ENCODE measurements at regions not wholly inside any gene's neighbourhood (a gene's known extent, or its start where the extent isn't known, plus 50 kb on each side); places are given as distances from the start of the nearest gene placed in this dataset.
"Not testable (repeated sequence)": the region's sequence is repeated elsewhere in the genome, so short reads cannot be mapped to it uniquely, and the experiment has no call there.

GRCh38 chr4:132557660-132558059 is 591.4 kb upstream of the PCDH10 start:
- no peak for DNase-seq

DNA sequence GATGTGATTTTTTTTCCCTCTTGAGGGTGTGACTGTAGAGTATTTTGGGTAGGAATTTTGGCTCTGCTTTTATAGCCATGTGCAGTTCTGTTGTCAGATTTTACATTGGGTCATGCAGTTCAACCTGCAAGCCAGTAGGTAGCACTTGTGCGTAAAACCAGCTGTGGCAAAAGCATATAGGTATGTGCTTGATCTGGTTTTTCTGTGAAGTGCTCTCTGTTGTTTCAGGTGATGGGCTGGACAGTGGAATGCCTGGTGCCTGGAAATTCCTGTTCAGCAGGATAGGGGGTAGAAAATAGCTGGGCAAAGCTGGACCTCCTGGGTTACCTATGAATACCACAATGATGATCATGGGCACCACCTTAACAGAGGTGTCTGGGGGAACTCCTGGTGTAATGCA is 584.2 kb upstream of the PCDH10 start:
- DNase-seq, result no peak

GRCh38 chr4:132565542-132565941 is 583.6 kb upstream of the PCDH10 start:
- DNase-seq, result no peak

- DNase-seq, result no peak
Observed at GRCh38 chr4:132572210-132572609, 576.9 kb upstream of the PCDH10 start.

DNA sequence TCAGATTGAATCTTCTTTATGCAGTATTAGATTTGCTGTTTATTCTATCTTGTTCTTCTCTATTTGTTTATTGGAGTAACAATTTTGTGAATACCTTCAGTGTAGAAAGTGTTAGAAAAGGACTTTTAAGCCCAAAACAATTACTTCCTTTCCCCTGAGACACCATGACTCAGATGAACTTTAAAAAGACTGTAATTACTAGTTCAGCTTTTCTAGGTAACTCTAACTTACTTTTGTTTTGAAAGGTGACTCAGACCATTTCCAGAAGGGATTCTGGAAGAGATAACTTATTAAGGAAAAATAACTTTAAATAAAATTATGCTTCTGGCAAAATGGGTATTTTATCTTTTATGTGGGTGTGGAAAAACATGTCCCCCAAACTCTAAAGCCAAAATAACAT is 561.5 kb upstream of the PCDH10 start:
- no peak for DNase-seq

DNA sequence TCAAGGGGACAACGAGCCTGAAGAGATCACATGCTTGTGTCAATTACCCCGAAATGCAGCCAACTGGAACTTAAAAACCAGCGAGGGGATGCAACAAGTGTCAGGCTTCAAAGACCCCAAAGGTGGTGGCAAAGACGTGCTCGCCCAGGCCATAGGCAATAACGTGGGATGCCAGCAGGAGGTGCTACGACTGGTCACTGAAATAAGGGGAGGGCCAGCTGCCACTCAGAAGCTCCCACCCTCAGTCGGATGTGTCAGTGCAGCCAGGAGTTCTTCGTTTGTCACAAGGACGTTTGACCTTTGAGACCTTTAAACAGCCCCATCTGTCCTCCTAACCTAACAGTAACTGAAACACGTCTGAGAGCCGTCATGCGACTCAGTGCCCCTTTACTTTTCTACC is 556.8 kb upstream of the PCDH10 start:
- DNase-seq, result no peak

DNA sequence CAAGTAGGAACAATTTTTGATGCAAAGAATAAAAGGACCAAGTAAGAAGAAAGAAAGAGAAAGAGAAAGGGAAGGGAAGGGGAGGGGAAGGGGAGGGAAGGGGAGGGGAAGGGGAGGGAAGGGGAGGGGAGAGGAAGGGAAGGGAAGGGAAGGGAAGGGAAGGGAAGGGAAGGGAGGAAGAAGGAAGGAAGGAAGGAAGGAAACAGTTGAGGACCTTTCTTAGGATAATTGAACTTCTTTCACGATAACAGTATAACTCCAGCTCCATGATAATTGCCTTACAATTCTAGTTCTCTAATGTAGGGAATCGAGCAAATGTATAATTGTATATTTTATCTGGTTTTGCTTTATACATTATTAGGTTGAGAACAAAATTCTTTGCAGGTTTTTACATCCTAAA is 556.2 kb upstream of the PCDH10 start:
- DNase-seq, result no peak

GRCh38 chr4:132593717-132594400 is 555.2 kb upstream of the PCDH10 start:
- no peak for DNase-seq

DNA sequence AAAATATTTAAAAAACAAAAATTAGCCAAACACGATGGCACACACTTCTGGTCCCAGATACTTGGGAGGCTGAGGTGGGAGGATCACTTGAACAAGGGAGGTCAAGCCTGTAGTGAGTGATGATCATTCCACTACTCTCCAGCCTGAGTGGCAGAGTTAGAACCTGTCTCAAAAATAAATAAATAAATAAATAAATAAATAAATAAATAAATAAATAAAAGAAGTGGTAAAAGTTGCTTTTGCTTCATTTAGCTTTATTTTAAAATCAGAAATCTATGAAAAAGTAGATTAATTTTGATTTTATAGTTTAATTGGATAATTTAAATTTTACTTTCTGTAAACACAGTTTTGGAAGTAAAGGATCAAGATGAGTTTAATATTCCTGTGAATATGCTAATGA is 552.9 kb upstream of the PCDH10 start:
- DNase-seq, result no peak

DNA sequence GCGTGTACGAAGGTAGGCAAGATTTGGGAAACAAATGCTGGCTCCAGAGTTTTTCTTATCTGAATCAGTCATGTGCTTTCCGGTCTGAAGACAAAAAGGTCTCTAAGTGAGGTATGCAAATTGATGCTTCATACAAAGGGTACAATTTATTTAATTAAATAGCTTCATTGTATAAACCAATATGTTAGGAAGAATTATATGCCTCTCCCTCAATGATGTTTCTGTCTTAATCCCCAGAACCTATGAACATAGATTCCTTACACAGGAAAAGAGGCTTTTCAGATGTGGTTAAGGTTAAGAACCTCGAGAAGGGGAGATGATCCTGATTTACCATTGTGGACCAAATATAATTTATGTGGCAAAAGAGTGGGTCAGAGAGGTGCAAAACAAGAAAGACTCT is 543.5 kb upstream of the PCDH10 start:
- no peak for DNase-seq

- no peak for DNase-seq
Observed at GRCh38 chr4:132614682-132615081, 534.4 kb upstream of the PCDH10 start.

DNA sequence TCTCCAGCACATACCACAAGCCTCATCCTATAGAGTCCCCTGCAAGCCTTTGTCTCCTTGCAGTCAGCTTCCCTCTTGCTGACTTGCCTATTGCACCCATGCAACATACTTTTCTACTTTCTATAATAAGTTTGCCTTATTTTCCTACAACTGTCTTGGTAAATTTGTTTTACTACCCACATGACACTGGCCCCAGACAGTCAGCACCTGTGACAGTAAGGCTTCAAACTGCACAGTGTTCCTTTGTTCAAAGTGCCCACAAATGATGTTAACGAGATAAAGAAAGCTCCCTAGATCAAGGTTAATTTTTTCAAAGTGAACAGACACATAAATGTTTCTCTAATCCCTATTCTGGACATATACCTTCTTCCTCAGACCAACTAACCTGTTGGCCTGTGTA is 529.1 kb upstream of the PCDH10 start:
- no peak for DNase-seq

DNA sequence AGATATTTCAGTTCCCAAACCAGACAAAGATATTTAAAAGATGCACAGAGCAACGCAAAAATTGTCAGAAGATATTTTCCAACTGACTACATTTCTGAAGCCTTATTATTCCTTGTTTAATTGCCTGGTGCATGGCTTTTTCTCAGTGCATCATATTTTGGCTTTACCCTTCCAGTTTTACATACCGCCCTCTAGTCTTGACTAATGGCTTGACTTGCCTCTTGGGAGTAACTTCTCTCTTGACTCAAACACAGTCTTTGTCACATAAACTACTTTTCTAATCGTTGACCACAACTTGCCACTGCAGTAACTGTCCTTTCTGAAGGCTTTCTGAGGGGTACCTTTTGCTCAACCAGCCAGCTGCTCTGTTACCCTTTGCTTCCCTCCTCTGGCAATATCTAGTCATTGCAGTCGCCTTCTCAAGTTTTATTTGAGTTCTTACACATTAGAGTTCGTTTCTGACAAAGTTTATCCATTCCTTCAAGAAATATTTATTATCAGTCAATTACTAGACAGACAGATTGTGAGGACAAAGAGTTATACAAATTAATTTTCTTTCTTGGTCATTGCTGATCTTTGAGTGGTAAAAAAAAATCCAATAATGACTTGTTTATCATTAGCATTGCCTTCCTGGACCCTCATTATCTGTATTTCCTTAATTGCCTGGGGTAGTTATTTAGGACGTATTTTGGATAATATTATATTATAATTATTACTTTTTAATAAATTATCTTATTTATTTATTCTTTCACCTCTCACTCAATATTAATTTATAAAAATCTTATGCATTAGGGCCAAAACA is 506.9 kb upstream of the PCDH10 start:
- DNase-seq, result no peak

DNA sequence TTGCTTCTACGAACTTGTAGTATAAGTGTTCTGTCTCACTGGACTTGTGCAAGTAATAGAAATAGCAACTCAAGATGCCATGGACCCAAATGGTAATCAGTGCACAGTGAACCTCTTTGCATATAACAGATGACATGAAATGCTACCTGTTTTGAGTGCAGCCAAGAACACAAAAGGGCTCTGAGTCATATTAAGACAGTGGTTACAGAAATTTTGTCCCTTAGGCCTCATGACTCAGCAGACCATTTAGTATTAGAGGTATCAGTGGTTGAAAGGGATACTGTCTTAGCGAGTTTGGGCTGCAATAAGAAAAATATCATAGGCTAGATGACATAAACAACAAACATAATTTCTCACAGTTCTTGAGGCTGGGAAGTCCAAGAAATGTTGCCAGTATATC is 502.9 kb upstream of the PCDH10 start:
- DNase-seq, result no peak

DNA sequence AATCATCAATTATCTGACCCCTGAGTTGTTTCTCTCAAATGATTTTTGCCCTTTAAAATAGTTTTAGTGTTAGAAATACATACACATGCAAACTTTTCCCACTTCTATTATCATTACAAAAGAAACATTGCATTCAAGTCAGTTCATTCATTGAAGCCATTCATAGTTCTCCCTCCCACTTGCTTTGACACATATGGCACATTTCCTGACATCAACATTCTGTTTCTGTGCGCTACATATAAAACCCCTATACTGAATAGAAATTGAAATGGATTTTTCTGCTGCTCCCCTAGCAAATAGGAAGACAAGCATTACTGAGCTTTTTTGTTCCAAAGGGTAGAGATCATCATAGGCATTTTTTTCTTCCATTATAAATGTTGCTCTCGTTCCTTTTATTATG is 497.9 kb upstream of the PCDH10 start:
- DNase-seq, result no peak

DNA sequence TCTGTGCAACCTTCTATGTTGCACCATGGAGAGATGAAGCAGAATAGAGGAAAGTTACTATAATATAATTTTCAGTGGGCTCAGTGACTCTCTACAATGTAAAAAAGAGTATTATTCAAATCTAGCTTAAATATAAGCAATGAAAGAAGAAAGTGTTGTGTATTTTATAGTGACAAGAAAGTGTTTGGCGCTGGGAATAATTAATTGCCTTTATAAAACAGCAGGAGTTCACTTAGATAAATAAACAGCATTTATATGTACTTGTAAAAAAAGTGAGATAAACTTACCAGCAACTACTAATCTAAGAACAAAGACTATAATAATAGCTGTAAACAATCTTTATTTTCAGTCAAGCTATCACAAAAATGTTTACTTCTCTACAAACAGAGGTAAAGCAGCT is 488.9 kb upstream of the PCDH10 start:
- no peak for DNase-seq

GRCh38 chr4:132662456-132662855 is 486.6 kb upstream of the PCDH10 start:
- DNase-seq, result no peak

DNA sequence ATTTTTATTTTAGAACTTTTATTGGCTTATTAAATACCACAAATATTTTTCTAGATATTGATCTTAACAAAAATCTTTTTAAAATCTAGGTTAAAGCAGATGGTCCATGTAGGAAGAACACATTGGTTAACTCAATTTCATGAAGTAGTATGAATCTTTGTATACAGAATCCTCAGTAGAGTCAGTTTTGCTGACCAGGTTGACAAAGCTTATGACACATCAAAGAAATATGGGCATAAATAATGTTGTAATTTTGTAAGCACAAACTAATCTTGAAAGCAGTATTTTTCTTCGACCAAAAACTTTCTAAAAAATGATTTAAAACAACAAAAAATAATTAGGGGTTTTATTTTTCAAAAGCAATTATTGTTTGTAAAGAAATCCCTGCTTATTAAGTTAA is 479.3 kb upstream of the PCDH10 start:
- no peak for DNase-seq

GRCh38 chr4:132670557-132670956 is 478.5 kb upstream of the PCDH10 start:
- DNase-seq, result no peak

DNA sequence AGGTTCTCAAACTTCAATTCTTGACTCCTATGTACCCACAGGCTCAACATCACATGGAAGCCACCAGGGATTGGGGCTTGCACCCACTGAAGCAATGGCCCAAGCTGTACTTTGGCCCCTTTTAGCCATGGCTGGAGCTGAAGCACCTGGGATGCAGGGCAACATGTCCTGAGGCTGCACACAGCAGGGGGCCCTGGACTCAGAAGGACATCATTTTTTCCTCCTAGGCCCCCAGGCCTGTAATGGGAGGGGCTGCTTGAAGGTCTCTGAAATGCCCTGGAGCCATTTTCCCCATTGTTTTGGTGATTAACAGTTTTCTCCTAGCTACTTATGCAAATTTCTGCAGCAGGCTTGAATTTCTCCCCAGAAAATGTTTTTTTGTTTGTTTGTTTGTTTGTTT is 465.1 kb upstream of the PCDH10 start:
- DNase-seq, result peak in 1 of 2 experiments; percentile 15

DNA sequence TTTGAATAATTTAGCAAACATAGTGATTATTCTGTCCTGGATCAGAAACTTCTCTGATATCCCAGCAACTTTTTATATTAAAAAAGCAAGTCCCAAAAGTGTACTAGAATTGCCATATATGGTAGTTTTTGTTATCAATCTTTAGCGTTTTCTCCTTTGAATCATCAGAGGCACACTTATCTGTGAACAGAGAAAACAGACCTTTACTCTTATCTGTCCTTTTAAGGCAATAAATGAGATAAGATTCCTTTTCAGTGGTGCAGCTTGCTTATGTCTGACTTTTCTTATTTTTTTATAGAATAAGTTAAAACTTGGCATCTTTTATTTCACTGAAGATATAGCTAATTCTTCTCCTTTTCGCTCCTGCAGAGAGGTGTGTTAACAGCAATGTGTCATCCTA is 458.1 kb upstream of the PCDH10 start:
- DNase-seq, result no peak

DNA sequence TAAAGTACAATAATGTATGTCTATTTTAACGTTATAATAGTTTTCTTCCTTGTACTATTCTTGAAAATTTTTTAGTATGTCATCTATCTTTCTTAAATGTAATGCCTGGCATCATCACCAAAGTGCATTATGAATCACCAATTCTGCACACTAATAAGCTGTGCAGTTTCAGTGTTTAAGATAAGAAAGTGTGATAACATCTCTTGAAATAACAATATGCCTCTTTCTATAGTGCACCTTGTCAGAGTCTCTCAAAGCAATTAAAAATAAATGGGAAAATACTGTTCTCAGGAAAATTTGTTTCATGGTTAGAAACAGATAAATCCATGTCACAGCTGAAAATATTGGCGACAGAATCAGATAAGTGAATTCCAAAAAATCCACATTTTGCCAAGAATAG is 457.4 kb upstream of the PCDH10 start:
- DNase-seq, result no peak

GRCh38 chr4:132694775-132695174 is 454.3 kb upstream of the PCDH10 start:
- no peak for DNase-seq

GRCh38 chr4:132697505-132697904 is 451.6 kb upstream of the PCDH10 start:
- not testable (repeated sequence) for DNase-seq

DNA sequence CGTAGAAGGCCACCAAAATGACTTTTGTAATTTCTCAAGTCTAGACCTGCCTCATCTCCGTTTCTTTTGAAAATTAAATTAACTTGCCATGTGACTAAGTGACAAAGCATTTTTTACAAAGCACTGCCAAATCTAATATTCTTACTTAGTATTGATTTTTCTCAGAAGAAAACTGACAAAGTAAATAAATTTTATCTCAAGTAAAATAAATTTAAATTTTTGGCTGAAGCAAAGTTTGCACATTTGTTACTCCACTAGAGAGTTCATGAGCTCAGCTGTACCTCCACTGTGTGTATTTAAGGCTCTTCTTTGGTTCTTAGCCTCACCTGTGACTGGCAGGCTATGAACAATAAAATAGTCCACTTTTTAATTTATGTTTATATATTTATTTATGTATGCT is 441.1 kb upstream of the PCDH10 start:
- DNase-seq, result no peak
